Activated CD4-positive, CD25-positive, alpha-beta regulatory T cell treated with anti-CD3 and anti-CD28 coated beads, Interleukin-2, amount 50 U/mL, for 16 hours (primary cell): ENCODE measurements at regions not wholly inside any gene's neighbourhood (a gene's known extent, or its start where the extent isn't known, plus 50 kb on each side); places are given as distances from the start of the nearest gene placed in this dataset.
"Not testable (repeated sequence)": the region's sequence is repeated elsewhere in the genome, so short reads cannot be mapped to it uniquely, and the experiment has no call there.

ENCODE experiments used
- DNase-seq: peaks from one replicate; pipeline ENCODE4 v3.0.0-alpha.2; 2020; ENCODE audit warnings: low read depth, low spot score

- DNase-seq: no peak
Observed at GRCh38 chr14:30427846-30428245, 131.1 kb upstream of the G2E3 start.

GRCh38 chr14:30431552-30431951 is 127.4 kb upstream of the G2E3 start:
- DNase-seq: no peak

- DNase-seq: no peak
Observed at GRCh38 chr14:30440961-30441360, 118.0 kb upstream of the G2E3 start.

GRCh38 chr14:30443368-30444007 is 115.5 kb upstream of the G2E3 start:
- DNase-seq: no peak

GRCh38 chr14:30444451-30444850 is 114.5 kb upstream of the G2E3 start:
- no peak for DNase-seq

- DNase-seq: no peak
Observed at GRCh38 chr14:30445011-30445793, 113.8 kb upstream of the G2E3 start.

- DNase-seq: no peak
Observed at GRCh38 chr14:30445852-30446251, 113.1 kb upstream of the G2E3 start.

- no peak for DNase-seq
Observed at GRCh38 chr14:30450631-30451545, 108.1 kb upstream of the G2E3 start.

- DNase-seq: no peak
Observed at GRCh38 chr14:30456296-30456695, 102.7 kb upstream of the G2E3 start.

- DNase-seq: no peak
Observed at GRCh38 chr14:30462358-30462757, 96.6 kb upstream of the G2E3 start.

GRCh38 chr14:30464481-30464880 is 94.5 kb upstream of the G2E3 start:
- no peak for DNase-seq

- no peak for DNase-seq
Observed at GRCh38 chr14:30468354-30468753, 90.6 kb upstream of the G2E3 start.

- no peak for DNase-seq
Observed at GRCh38 chr14:30471980-30472379, 87.0 kb upstream of the G2E3 start.

- not testable (repeated sequence) for DNase-seq
Observed at GRCh38 chr14:30473846-30474696, 84.9 kb upstream of the G2E3 start.

- DNase-seq: no peak
Observed at GRCh38 chr14:30482276-30482675, 76.7 kb upstream of the G2E3 start.

GRCh38 chr14:30484201-30484600 is 74.8 kb upstream of the G2E3 start:
- DNase-seq: no peak

GRCh38 chr14:30484976-30485375 is 74.0 kb upstream of the G2E3 start:
- DNase-seq: no peak

- no peak for DNase-seq
Observed at GRCh38 chr14:30496852-30497251, 62.1 kb upstream of the G2E3 start.

GRCh38 chr14:30499358-30499757 is 59.6 kb upstream of the G2E3 start:
- no peak for DNase-seq

GRCh38 chr14:30500222-30500621 is 58.7 kb upstream of the G2E3 start:
- DNase-seq: no peak

- DNase-seq: no peak
Observed at GRCh38 chr14:30507209-30507608, 51.7 kb upstream of the G2E3 start.
